NOMO-1 treated with dmso at 0.1 percent for 144 hours (cell line): ENCODE measurements at regions not wholly inside any gene's neighbourhood (a gene's known extent, or its start where the extent isn't known, plus 50 kb on each side); places are given as distances from the start of the nearest gene placed in this dataset.
"Not testable (repeated sequence)": the region's sequence is repeated elsewhere in the genome, so short reads cannot be mapped to it uniquely, and the experiment has no call there.

ENCODE experiments used
- DNase-seq: peaks from one replicate; lab custom pipeline; 2025; ENCODE audit not compliant: unreplicated experiment; lab: John Stamatoyannopoulos, UW

DNA sequence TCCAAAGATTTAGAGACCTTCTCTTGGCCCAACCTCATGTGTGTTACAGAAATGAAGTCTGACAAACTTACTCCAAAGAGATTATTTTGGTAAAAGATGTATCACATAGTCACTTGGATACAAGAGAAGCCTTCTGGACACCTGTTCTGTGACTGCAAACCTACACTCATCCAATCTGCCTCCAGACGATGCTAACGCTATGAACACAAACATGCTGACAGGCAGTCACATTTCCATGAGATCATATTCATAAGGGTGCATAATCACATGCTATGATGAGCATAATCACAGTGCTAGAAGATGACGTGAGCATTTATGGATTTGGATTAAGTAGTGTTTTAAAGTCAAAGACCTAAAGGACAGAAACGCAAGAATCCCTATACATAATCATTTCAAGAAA, 340.2 kb downstream of the HACE1 start:
- DNase-seq = no peak

GRCh38 chr6:104509355-104509754, 350.4 kb downstream of the HACE1 start:
- DNase-seq = no peak

DNA sequence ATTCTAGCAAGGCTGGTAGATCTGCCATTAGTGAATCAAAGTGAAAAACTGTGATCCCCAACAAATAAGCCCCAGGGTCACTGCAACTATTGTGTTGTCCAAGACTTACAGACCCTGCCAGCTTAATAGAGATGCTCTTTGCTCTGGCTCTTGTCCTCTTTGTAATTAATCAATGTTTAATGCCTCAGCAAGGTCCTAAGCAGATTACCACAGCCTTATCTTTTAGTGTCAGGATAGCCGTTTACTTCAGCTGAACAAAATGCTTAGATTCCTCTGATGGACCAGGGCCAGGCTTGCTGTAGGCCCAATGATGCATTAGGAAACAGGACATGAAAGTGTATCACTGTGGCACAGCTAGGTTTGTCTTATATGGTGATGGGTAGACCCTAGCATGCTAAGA, 353.3 kb downstream of the HACE1 start:
- DNase-seq = no peak

DNA sequence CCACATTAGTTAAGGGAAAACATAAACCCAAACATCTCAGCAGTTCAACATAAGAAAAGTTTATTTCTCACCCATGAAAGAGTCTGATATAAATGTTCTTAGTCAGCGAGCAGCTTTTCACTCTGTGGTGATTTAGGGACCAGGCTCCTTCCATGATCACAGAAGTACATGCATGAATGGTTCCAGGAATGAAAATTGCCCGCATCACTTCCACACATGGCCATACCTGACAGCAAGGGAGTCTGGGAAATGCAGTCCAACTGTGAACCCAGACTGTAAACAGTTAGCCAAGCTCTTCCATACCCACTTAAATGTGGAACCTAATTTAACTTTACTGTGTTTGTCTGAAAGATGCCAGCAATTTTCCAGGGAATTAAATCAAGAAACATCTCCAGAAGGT, 353.9 kb downstream of the HACE1 start:
- no peak for DNase-seq

GRCh38 chr6:104500265-104500664, 359.5 kb downstream of the HACE1 start:
- no peak for DNase-seq

GRCh38 chr6:104486035-104486434, 373.7 kb downstream of the HACE1 start:
- DNase-seq = no peak

GRCh38 chr6:104484626-104485025, 375.1 kb downstream of the HACE1 start:
- no peak for DNase-seq

- DNase-seq = no peak
These were observed 375.5 kb downstream of the HACE1 start for GRCh38 chr6:104484191-104484590.

- DNase-seq = no peak
These were observed 376.4 kb downstream of the HACE1 start for GRCh38 chr6:104483225-104483834.

DNA sequence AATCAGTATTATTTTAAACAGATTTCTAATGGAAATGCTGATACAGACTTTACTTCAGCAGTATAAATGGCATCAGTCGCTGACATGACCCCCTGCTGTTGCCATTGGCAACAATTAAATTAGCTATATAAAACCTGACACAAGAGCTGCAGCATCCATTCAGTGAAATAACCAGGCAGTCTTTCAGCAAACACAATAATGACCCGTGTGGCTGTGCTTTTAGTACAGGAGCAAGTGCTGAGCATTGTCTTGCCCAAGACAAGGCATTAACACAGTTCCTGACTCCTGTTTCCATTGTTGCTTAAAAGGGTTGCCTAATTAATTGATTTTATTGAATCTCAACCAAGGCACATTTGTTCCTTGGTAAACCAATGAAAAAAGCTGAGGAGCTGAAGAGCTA, 382.1 kb downstream of the HACE1 start:
- DNase-seq = no peak

DNA sequence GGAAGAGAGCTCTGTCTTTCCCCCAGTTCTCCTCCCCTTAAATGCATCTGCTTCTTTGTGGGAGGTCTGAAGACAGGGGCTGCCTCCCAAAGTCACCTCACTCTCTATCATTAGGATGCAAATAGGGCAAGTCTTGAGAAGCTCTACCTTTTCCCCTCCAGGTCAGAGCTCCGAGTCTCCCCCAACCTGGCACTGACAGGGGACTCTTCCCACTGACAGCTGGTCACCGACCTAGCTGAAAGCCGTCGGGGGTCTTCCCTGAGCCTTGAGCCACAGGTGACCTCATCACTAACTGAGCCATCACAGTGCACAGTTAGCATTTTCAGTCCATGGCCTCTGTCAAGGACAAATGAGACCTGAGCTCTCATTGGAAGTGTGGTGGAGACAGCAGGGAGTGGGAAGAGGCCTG, 386.7 kb downstream of the HACE1 start:
- no peak for DNase-seq

GRCh38 chr6:104472021-104472901, 387.5 kb downstream of the HACE1 start:
- DNase-seq = no peak

DNA sequence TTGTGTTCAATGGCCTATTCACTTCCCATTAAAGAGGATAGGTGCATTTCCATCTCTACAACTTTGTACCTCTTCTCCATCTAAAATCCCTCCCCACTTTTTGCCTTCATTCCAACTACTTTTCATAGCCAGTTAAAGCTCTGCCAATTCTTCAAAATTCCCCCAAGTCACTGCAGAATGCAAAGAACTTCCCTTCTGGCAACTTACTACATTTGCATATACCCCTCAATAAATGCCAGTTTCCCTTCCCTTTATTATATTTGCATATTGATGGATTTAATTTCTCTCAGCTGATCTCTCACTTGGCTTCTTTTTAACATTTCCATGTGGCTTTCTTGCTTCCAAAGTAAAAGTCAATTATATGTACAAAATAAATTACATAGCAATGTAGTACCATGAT, 393.4 kb downstream of the HACE1 start:
- DNase-seq = no peak

- no peak for DNase-seq
These were observed 396.7 kb downstream of the HACE1 start for GRCh38 chr6:104462811-104463599.

DNA sequence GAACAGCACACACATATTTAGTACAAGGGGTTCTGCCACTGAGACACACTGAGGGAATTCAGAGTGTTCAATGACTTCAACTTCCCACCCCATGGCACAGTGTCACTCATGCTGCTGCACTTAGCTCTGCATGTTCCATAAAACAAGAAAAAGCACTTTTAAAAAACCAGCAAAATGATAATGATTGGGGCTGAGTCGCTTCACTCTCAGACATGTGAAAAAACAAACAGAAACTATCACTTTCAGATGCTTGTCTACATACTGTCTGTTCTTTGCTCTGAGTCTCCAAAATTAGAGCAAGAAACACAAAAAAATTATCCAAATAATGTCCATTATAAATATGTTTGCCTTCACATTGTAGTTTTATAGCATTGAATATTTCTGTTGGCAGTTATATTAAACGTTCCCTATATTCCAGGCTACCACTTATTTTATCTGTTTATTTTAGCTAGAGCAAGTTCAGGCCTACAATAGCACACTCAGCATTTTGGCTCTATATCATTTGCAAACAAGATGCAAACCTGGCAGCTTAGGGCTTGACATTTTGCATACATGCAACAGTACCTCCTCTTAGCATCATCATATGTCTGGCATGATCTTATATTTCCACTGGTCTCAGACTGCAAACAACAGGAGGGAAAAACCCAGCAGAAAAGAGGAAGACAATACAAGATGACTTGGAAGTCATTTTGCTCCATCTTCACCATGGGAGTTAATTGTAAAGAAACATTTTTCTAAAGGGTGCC, 398.8 kb downstream of the HACE1 start:
- DNase-seq = no peak

DNA sequence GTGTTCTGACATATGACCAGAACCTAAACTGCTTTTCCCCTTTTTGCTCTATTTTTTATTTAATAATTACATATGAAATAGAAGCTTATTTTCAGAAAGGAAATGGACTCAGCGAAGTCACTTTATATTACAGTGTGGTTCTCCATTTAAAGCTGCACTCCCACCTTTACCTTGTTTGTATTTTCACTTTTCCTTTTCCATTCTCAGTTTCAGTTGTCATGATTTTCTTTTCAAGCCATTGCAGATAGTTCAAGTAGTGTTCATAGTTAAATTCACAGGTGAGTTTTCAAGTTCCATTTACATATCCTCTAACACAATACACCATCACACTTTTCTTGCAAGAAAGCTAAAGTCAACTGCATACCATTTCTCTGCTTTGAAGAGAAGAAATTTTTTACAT, 400.2 kb downstream of the HACE1 start:
- no peak for DNase-seq

DNA sequence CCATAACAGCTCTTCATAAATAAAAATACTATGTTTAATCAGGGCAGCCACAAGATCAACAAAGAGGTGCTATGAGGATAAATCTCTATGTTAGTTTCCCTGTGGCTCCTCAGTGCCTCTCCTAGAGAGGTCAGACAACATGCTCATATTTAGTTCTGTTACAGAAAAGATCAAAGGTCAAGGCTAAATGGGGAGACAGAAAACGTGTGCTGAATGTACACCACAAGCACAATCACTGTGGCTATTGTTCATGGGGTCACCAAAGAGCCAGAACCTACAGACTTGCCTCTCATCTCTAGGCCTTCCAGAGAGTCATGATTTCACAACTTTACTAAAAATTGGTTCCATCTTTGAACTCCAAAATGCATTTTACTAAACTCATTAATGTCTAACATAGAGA, 409.8 kb downstream of the HACE1 start:
- no peak for DNase-seq

DNA sequence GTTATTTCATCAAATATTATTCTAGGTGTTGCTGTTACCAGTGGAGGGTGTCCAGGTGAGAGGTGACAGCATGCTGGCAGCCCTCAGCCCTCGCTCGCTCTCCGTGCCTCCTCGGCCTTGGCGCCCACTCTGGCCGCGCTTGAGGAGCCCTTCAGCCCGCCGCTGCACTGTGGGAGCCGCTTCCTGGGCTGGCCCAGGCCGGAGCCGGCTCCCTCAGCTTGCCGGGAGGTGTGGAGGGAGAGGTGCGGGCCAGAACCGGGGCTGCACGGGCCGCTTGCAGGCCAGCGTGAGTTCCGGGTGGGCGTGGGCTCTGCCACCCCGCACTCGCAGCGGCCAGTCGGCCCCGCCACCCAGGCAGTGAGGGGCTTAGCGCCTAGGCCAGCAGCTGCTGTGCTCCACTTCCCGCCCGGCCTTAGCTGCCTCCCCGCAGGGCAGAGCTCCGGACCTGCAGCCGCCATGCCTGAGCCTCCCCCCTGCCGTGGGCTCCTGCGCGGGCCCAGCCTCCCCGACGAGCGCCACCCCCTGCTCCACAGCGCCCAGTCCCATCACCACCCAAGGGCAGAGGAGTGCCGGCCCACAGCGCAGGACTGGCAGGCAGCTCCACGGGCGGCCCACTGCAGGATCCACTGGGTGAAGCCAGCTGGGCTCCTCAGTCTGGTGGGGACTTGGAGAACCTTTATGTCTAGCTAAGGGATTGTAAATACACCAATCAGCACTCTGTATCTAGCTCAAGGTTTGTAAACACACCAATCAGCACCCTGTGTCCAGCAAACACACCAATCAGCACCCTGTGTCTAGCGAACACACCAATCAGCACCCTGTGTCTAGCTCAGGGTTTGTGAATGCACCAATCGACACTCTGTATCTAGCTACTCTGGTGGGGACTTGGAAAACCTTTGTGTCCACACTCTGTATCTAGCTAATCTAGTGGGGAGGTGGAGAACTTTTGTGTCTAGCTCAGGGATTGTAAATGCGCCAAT, 413.3 kb downstream of the HACE1 start:
- not testable (repeated sequence) for DNase-seq

DNA sequence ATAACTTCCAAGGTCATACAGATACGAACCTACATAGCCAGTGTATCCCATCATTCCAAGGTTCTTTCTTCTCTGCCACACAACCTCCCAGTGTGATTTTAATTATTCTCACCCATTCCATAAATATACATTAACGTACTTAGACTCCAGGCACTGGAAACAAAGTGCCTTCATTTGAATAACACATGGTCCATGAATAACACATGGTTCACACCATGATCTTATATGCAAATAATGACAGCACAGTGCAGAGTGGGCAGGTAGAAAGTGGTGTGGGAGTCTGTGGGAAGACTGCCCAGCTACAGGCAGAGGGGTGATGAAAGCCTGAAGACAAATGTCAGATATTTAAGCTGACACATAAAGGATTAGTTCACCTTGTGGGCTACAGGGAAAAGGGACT, 425.2 kb downstream of the HACE1 start:
- no peak for DNase-seq

DNA sequence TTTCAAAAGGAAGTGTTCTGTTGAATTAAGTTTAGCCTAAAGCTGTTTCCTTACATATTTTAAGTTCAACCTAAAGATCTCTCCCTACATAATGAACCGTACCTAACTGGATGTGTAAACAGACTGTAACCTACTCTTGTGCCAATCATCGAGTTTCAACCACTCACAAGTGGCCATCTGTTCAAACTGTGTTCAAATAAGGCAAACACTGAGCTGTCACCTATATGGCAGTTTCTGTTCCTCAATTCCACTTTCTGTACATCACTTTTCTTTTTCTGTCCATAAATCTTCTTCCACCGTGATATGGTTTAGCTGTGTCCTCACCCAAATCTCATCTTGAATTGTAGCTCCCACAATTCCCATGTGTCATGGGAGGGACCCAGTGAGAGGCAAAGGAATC, 428.6 kb downstream of the HACE1 start:
- no peak for DNase-seq
